ENCODE measurements at regions not wholly inside any gene's neighbourhood (a gene's known extent, or its start where the extent isn't known, plus 50 kb on each side); places are given as distances from the start of the nearest gene placed in this dataset.
A peak's percentile ranks its signal among the peaks of the same experiment; 100 is the strongest.
"Not testable (repeated sequence)": the region's sequence is repeated elsewhere in the genome, so short reads cannot be mapped to it uniquely, and the experiment has no call there.

- no peak for DNase-seq (ENCODE audit: low read depth)
- H3K4me3 ChIP-seq (ENCODE audit: low read depth, low read length) = no peak overlapping the region
- no peak for TF ChIP-seq CTCF (conservative IDR thresholded peaks at IDR 0.05; ENCODE audit: low read depth, low read length)
These were observed 532.9 kb upstream of the NUDT12 start for GRCh38 chr5:104095527-104095926.

GRCh38 chr5:104088876-104089778 is 526.5 kb upstream of the NUDT12 start:
- no peak for TF ChIP-seq CTCF (conservative IDR thresholded peaks at IDR 0.05; ENCODE audit: low read depth, low read length)
- no peak overlapping the region for H3K4me3 ChIP-seq (ENCODE audit: low read depth, low read length)
- peak; percentile 5 for DNase-seq (ENCODE audit: low read depth)

- TF ChIP-seq CTCF (conservative IDR thresholded peaks at IDR 0.05; ENCODE audit: low read depth, low read length) = no peak
- H3K4me3 ChIP-seq (ENCODE audit: low read depth, low read length) = no peak overlapping the region
- DNase-seq (ENCODE audit: low read depth) = no peak
These were observed 522.3 kb upstream of the NUDT12 start for GRCh38 chr5:104084896-104085295.

- no peak for DNase-seq (ENCODE audit: low read depth)
- no peak for TF ChIP-seq CTCF (conservative IDR thresholded peaks at IDR 0.05; ENCODE audit: low read depth, low read length)
These were observed 520.2 kb upstream of the NUDT12 start for GRCh38 chr5:104082754-104083153.

GRCh38 chr5:104081232-104081631 is 518.6 kb upstream of the NUDT12 start:
- DNase-seq (ENCODE audit: low read depth) = no peak
- no peak for TF ChIP-seq CTCF (conservative IDR thresholded peaks at IDR 0.05; ENCODE audit: low read depth, low read length)
- H3K4me3 ChIP-seq (ENCODE audit: low read depth, low read length) = no peak overlapping the region

More at GRCh38 chr5:104082754-104083153, 520.2 kb upstream of the NUDT12 start:
- no peak overlapping the region for H3K4me3 ChIP-seq (ENCODE audit: low read depth, low read length)

- no peak overlapping the region for H3K4me3 ChIP-seq (ENCODE audit: low read depth, low read length)
- DNase-seq (ENCODE audit: low read depth) = no peak
- no peak for TF ChIP-seq CTCF (conservative IDR thresholded peaks at IDR 0.05; ENCODE audit: low read depth, low read length)
These were observed 518.1 kb upstream of the NUDT12 start for GRCh38 chr5:104080646-104081175.

- H3K4me3 ChIP-seq (ENCODE audit: low read depth, low read length); DNase-seq (ENCODE audit: low read depth): not testable (repeated sequence)
These were observed 517.5 kb upstream of the NUDT12 start for GRCh38 chr5:104079861-104080645.

All from choroid plexus epithelial cell (primary cell).